GM23248 (cell line): ENCODE measurements at regions not wholly inside any gene's neighbourhood (a gene's known extent, or its start where the extent isn't known, plus 50 kb on each side); places are given as distances from the start of the nearest gene placed in this dataset.
"Not testable (repeated sequence)": the region's sequence is repeated elsewhere in the genome, so short reads cannot be mapped to it uniquely, and the experiment has no call there.

Experiments used
- DNase-seq: peaks from one replicate; pipeline ENCODE4 v3.0.0-alpha.2; 2015
- H2AFZ ChIP-seq: fragments of 200-600 bp; sonication (generic); 2 replicates; pipeline ENCODE4 v1.6.1; 2016; ENCODE audit warnings: antibody characterized with exemption
- H3F3A ChIP-seq: fragments of 200-600 bp; sonication (generic); 2 replicates; pipeline ENCODE4 v1.6.1; 2016; ENCODE audit warnings: mild to moderate bottlenecking, antibody characterized with exemption, mixed run types; ENCODE audit not compliant: insufficient read depth
- H3K27ac ChIP-seq: fragments of 200-600 bp; sonication (generic); 2 replicates; pipeline ENCODE4 v1.5.1; 2016; ENCODE audit warnings: mild to moderate bottlenecking
- H3K27me3 ChIP-seq: fragments of 200-600 bp; sonication (generic); replicated peaks from 2 replicates; pipeline ENCODE4 v1.6.1; 2016; ENCODE audit warnings: mild to moderate bottlenecking; ENCODE audit not compliant: insufficient read depth
- H3K36me3 ChIP-seq: fragments of 200-600 bp; sonication (generic); 2 replicates; pipeline ENCODE4 v1.6.1; 2016; ENCODE audit warnings: low read depth, mild to moderate bottlenecking
- H3K4me1 ChIP-seq: fragments of 200-600 bp; sonication (generic); 2 replicates; pipeline ENCODE4 v1.6.1; 2016; ENCODE audit warnings: mild to moderate bottlenecking; ENCODE audit not compliant: insufficient read depth
- H3K4me2 ChIP-seq: fragments of 200-600 bp; sonication (generic); one replicate; pipeline ENCODE4 v1.6.1; 2016; ENCODE audit warnings: mild to moderate bottlenecking; ENCODE audit not compliant: unreplicated experiment
- H3K4me3 ChIP-seq: fragments of 200-600 bp; sonication (generic); 2 replicates; pipeline ENCODE4 v1.5.1; 2016; ENCODE audit warnings: mild to moderate bottlenecking
- H3K79me2 ChIP-seq: fragments of 200-600 bp; sonication (generic); 2 replicates; pipeline ENCODE4 v1.6.1; 2016; ENCODE audit warnings: mild to moderate bottlenecking; ENCODE audit not compliant: insufficient read depth
- H3K9ac ChIP-seq: fragments of 200-600 bp; sonication (generic); 2 replicates; pipeline ENCODE4 v1.6.1; 2016; ENCODE audit warnings: mild to moderate bottlenecking
- H3K9me2 ChIP-seq: fragments of 200-600 bp; sonication (generic); 2 replicates; pipeline ENCODE4 v1.6.1; 2016; ENCODE audit warnings: mixed run types, mild to moderate bottlenecking, moderate library complexity; ENCODE audit not compliant: insufficient read depth
- H3K9me3 ChIP-seq: fragments of 200-600 bp; sonication (generic); one replicate; pipeline ENCODE4 v1.6.1; 2017; ENCODE audit warnings: low read depth
- H4K20me1 ChIP-seq: fragments of 200-600 bp; sonication (generic); 2 replicates; pipeline ENCODE4 v1.6.0; 2016; ENCODE audit not compliant: insufficient read depth
- EZH2 ChIP-seq: fragments of 200-600 bp; sonication (generic); IDR thresholded peaks from 2 replicates; pipeline ENCODE4 v1.6.1; 2018; ENCODE audit warnings: antibody characterized with exemption, mild to moderate bottlenecking; ENCODE audit not compliant: insufficient read depth, poor library complexity, severe bottlenecking
- EZH2phosphoT487 ChIP-seq: fragments of 200-600 bp; sonication (generic); IDR thresholded peaks from 2 replicates; pipeline ENCODE4 v1.6.1; 2018; ENCODE audit warnings: antibody characterized with exemption, moderate library complexity, mild to moderate bottlenecking, low read depth; ENCODE audit not compliant: insufficient read depth
- WGBS, 2 experiments: methylation state at CpG; one replicate each; pipeline ENCODE4 v1.1.6; 2015 to 2017; ENCODE audit warnings: low lambda C conversion rate in 2 of 2, low coverage in 1 of 2; ENCODE audit errors: missing lambda C conversion rate in 2 of 2; 5-methylcytosine and 5-hydroxymethylcytosine counted together
- in situ Hi-C: fragments of 300-500 bp; cut with MboI; formaldehyde crosslinking; loops from 2 replicates; pipeline ENCODE4 v1.15.0; 2020

GRCh38 chr13:21889651-21890050 is 218.8 kb downstream of the FGF9 start:
- H3F3A ChIP-seq = no peaks in the 10 kb centered on the region
- 0 to 7% methylated on average over 5 of the region's 5 CpGs for WGBS, 2 experiments
- no peak for DNase-seq
- in situ Hi-C loops = no loop called here
- H4K20me1 ChIP-seq = no peaks in the 10 kb centered on the region
- no peaks in the 10 kb centered on the region for H3K9me2 ChIP-seq
- H3K36me3 ChIP-seq = no peaks in the 10 kb centered on the region
- H3K27ac ChIP-seq = no peak overlapping the region
- H3K4me3 ChIP-seq = no peak overlapping the region
- H3K27me3 ChIP-seq = no peaks in the 10 kb centered on the region
- H2AFZ ChIP-seq = no peak overlapping the region
- no peaks in the 10 kb centered on the region for H3K9me3 ChIP-seq
- TF ChIP-seq EZH2phosphoT487 (no peak), EZH2 (no peak)
- H3K4me2 ChIP-seq = no peak overlapping the region
- H3K79me2 ChIP-seq = no peaks in the 10 kb centered on the region
- no peaks in the 10 kb centered on the region for H3K4me1 ChIP-seq
- no peak overlapping the region for H3K9ac ChIP-seq

- H3K4me3 ChIP-seq, H3K9me2 ChIP-seq, in situ Hi-C loops, H3K4me2 ChIP-seq, H3K27me3 ChIP-seq, H4K20me1 ChIP-seq, H2AFZ ChIP-seq, H3K27ac ChIP-seq, H3K9me3 ChIP-seq, H3K9ac ChIP-seq, H3K79me2 ChIP-seq, H3K36me3 ChIP-seq, DNase-seq, H3F3A ChIP-seq, H3K4me1 ChIP-seq: not testable (repeated sequence)
Measured at GRCh38 chr13:21890220-21890619, 219.3 kb downstream of the FGF9 start.

GRCh38 chr13:21894091-21894490 is 223.2 kb downstream of the FGF9 start:
- Histone ChIP-seq H4K20me1 (no peaks in the 10 kb centered on the region), H3K9me2 (no peaks in the 10 kb centered on the region), H2AFZ (no peak overlapping the region), H3K4me2 (no peak overlapping the region), H3F3A (no peaks in the 10 kb centered on the region), H3K4me1 (no peaks in the 10 kb centered on the region), H3K9me3 (no peaks in the 10 kb centered on the region), H3K27me3 (no peaks in the 10 kb centered on the region), H3K36me3 (no peaks in the 10 kb centered on the region), H3K9ac (no peak overlapping the region), H3K79me2 (no peaks in the 10 kb centered on the region), H3K27ac (no peak overlapping the region), H3K4me3 (no peak overlapping the region)
- in situ Hi-C loops = no loop called here
- WGBS, 2 experiments = 65 to 67% methylated on average over 10 of the region's 10 CpGs
- DNase-seq = no peak
- TF ChIP-seq EZH2phosphoT487 = no peak
- no peak for TF ChIP-seq EZH2

- H3K36me3 ChIP-seq = no peaks in the 10 kb centered on the region
- 35 to 40% methylated on average over 20 to 22 of the region's 22 CpGs for WGBS, 2 experiments
- no peaks in the 10 kb centered on the region for H4K20me1 ChIP-seq
- no peak overlapping the region for H3K27ac ChIP-seq
- H2AFZ ChIP-seq = no peak overlapping the region
- no peak overlapping the region for H3K9ac ChIP-seq
- no peak overlapping the region for H3K4me3 ChIP-seq
- H3K79me2 ChIP-seq = no peaks in the 10 kb centered on the region
- no peaks in the 10 kb centered on the region for H3K4me1 ChIP-seq
- DNase-seq = no peak
- no peaks in the 10 kb centered on the region for H3K27me3 ChIP-seq
- in situ Hi-C loops = no loop called here
- H3K9me2 ChIP-seq = no peaks in the 10 kb centered on the region
- no peaks in the 10 kb centered on the region for H3F3A ChIP-seq
- no peak for TF ChIP-seq EZH2phosphoT487
- TF ChIP-seq EZH2 = no peak
- H3K9me3 ChIP-seq = no peaks in the 10 kb centered on the region
- no peak overlapping the region for H3K4me2 ChIP-seq
Measured at GRCh38 chr13:21894703-21895699, 224.1 kb downstream of the FGF9 start.
